Eye (tissue), 1 donor: ENCODE measurements at regions not wholly inside any gene's neighbourhood (a gene's known extent, or its start where the extent isn't known, plus 50 kb on each side); places are given as distances from the start of the nearest gene placed in this dataset.
"Not testable (repeated sequence)": the region's sequence is repeated elsewhere in the genome, so short reads cannot be mapped to it uniquely, and the experiment has no call there.

Experiments
- DNase-seq: peaks from one replicate; pipeline ENCODE4 v3.0.0-alpha.2; 2015

- no peak for DNase-seq
These were observed 202.1 kb upstream of the FAT3 start for GRCh38 chr11:92022499-92022898.

DNA sequence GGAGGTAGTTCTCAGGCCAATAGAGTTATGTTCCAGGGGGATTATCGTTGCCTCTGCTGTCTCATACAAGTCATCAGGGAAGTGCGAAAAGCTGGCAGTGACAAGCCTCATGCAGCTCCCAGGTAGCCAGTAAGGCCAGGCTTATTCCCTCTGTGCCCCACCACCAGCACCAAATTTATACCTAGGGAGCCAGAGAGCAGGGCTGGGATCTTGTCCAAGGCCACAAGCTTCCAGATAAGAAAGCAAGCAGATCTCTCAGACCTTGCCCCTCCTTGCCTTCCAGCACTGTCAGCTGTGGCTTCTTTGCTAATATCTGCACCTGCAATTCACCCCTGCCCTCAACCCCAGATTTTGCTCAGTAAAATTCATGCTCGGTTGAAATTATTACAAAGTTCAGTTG is 206.3 kb upstream of the FAT3 start:
- DNase-seq = no peak

- DNase-seq = no peak
These were observed 216.4 kb upstream of the FAT3 start for GRCh38 chr11:92008249-92008648.

DNA sequence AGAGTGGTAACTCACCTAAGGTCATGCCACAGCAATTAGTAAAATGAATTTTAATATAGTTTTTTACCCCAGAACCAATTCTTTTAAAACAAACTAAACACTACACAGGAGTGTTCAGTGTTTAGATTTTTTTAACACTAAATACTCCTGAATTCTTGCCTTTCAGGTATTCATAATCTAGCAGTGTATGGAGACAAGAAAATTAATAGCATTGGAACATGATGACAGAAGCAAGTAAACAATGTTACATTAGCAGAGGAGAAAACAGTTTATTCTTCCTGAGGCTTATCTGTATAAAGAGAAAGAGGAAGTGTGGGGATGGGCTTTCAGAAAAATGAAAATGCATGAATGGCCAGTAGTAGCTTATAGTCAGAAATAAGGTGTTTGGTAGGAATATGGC is 222.1 kb upstream of the FAT3 start:
- DNase-seq = no peak

GRCh38 chr11:91998481-91998880 is 226.1 kb upstream of the FAT3 start:
- no peak for DNase-seq

DNA sequence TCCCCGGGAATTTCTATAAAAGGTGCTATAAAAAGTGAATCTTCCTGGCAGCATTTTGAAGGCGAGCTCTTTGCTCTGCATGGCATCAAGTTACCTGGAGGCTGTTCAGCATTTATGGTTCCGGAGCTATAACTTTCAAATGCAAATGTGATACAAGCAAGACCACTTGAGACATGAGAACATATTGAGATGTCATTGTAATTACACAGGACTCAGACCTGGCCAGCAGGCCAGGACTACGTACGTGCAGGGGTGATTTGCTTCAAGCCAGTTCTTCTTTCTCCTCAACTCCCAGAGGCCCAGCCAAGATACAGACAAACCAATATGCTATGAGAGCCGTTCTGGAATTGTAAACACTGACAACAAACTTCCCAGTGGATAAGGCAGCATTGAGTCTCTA is 227.4 kb upstream of the FAT3 start:
- no peak for DNase-seq

GRCh38 chr11:91996526-91996925 is 228.1 kb upstream of the FAT3 start:
- DNase-seq = no peak

- not testable (repeated sequence) for DNase-seq
These were observed 236.2 kb upstream of the FAT3 start for GRCh38 chr11:91988443-91988842.

GRCh38 chr11:91986218-91986617 is 238.4 kb upstream of the FAT3 start:
- no peak for DNase-seq

- DNase-seq = no peak
These were observed 240.5 kb upstream of the FAT3 start for GRCh38 chr11:91984033-91984584.

GRCh38 chr11:91981995-91982394 is 242.6 kb upstream of the FAT3 start:
- no peak for DNase-seq

GRCh38 chr11:91979775-91980174 is 244.8 kb upstream of the FAT3 start:
- DNase-seq = no peak

- DNase-seq = no peak
These were observed 245.9 kb upstream of the FAT3 start for GRCh38 chr11:91978747-91979146.

DNA sequence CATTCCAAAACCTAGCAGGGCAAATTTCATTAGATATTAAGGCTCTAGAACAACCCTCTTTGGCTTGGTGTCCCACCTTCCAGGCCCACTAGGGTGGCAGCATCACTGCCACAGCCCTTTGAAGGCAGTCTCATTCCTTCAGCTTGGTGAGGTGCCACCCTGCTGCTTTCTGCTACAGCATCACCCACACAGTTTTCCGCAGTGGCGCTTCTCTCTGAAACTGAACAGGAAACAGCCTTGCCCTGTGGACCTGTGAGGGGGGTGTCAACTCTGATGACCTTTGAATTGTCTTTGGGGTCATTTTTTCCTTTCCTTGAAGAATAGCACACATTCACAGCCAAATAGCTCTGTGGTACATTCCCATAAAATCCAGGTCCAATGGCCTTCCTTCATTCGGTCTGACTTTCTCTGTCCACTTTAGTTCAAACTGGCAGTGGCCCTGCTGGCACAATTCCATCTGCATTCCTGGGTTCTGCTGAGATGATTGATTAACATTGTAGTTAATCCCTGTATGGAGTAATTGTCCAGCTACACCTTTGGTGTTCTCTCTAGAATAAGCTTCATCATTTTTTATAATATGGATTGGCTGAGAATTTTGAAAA is 251.9 kb upstream of the FAT3 start:
- DNase-seq = no peak

GRCh38 chr11:91970624-91971023 is 254.0 kb upstream of the FAT3 start:
- peak; percentile 1 for DNase-seq

GRCh38 chr11:91969486-91969885 is 255.1 kb upstream of the FAT3 start:
- DNase-seq = no peak

DNA sequence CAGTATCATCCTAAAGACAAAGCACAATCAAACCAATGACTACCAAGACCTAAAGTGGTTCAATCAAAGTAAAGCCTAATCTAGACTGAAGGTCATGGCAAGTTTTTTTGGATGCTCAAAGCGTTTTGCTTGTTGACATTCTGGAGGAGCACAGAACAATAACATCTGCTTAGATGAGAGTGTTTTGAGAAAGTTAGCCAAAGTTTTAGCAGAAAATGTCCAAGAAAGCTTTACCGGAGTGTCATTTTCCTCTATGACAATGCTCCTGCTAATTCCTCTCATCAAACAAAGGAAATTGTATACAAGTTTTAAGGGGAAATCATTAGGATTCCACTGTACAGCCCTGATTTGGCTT is 256.9 kb upstream of the FAT3 start:
- DNase-seq = no peak

GRCh38 chr11:91967026-91967690 is 257.5 kb upstream of the FAT3 start:
- DNase-seq = no peak

DNA sequence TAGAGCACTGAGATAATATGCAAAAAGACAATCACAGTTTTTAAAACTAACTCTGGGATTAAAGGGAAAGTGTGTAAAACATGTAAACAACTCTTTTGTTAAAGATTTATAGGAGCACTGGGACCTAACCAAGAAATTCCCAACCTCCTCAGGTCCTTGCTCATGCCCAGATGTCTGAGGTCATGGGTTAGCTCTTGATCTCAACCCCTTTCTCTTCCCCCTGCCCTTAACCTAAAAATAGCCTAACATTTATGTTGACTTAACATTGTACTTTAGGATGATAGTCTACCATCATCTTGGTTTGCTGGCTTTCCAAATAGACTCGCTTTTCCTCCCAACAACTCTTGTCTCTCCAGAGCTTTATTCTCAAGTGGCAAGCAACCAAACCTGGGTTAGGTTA is 258.2 kb upstream of the FAT3 start:
- no peak for DNase-seq

GRCh38 chr11:91960770-91961169 is 263.8 kb upstream of the FAT3 start:
- DNase-seq = no peak

DNA sequence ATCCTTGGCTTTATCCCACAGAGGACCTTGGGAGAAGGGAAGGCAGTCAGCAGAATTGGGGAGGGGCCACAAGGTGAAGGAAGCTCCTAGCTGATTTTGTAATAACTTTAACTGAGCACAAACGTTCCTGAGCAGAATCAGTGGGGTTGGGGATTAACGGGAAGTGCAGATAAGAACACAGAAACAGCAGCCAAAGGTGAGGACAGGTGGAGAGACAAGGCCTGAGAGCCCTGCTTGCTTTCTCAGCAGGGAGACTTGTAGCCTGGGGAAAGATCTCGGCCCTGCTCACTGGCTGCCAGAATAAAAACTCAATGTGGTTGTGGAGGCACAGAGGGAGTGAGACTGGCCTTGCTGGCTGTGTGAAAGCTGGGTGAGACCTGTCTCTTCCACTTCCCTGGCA is 265.2 kb upstream of the FAT3 start:
- no peak for DNase-seq

DNA sequence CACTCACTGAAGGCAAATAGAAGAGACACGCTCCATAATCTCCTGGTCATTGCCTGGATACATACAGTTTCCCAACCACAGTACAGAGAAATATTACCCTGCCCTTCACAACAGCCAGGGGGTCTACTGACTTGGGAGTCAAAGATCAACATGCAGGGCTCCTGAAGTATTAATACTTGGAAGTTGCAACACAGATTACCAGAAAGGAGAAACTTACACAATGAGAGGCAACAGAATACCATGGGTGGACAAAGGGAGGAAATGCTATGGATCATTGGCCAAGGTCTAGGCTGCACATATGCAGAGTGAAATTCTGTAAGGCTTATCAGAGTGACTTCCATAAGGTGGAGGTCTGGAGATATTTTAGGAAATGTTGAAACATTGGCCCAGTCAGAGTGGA is 267.9 kb upstream of the FAT3 start:
- no peak for DNase-seq

GRCh38 chr11:91955206-91955605 is 269.4 kb upstream of the FAT3 start:
- DNase-seq = no peak

DNA sequence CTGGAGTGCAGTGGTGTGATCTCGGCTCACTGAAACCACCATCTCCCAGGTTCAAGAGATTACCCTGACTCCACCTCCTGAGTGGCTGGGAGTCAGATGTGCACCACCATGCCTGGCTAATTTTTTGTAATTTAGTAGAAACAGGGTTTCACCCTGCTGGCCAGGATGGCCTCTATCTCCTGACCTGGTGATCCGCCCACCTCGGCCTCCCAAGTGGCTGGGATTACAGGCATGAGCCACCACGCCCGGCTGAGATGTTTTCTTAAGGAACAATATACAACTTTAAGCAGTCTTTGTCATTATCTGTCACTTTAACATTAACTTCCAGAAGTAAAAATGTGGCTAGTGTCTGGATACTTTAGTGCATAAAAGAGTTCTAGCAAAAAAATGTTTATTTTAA is 272.6 kb upstream of the FAT3 start:
- no peak for DNase-seq

DNA sequence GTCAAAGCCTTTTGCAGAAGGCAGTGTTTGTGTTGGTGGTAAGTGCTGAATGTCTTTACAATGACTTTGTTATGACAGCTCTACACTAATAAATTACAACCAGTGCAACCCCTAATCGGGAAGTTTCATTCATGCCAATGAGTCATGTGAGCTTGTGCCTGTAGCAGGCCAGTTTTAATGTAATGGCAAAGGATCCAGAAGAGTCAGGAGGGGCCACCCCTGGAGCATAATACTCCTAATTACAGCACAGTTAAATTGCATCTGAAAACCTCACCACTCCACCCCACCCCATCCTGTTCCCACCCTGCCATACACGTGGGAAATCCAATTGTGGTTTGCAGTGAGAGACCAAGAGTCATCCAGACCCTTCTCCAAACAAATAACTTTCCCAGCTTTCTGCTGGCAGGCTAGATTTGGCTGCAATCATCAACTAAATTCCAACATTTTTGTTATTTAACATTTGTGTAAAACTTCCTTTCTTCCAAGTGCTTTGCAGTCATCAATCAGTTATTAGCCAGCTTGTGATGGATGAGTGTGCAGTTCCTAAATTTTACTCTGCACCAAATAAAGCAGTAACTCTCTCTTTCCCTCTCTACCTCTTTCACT is 277.3 kb upstream of the FAT3 start:
- DNase-seq = no peak
